Suprapubic skin (tissue), 4 donors: ENCODE measurements at regions not wholly inside any gene's neighbourhood (a gene's known extent, or its start where the extent isn't known, plus 50 kb on each side); places are given as distances from the start of the nearest gene placed in this dataset.

Experiments
- DNase-seq, 2 donors: peaks; one replicate each; pipeline ENCODE4 v3.0.0-alpha.2; 2019; ENCODE audit warnings: low spot score in 2 of 2
- H3K27ac ChIP-seq: fragments of 200-600 bp; sonication (generic); one replicate; pipeline ENCODE4 v1.5.1; 2019
- H3K27me3 ChIP-seq: fragments of 200-600 bp; sonication (generic); one replicate; pipeline ENCODE4 v1.5.1; 2019
- H3K36me3 ChIP-seq: fragments of 200-600 bp; sonication (generic); one replicate; pipeline ENCODE4 v1.5.1; 2019
- H3K4me1 ChIP-seq: fragments of 200-600 bp; sonication (generic); one replicate; pipeline ENCODE4 v1.5.1; 2019
- H3K4me3 ChIP-seq: fragments of 200-600 bp; sonication (generic); one replicate; pipeline ENCODE4 v1.5.1; 2019; ENCODE audit warnings: mild to moderate bottlenecking
- H3K9me3 ChIP-seq: fragments of 200-600 bp; sonication (generic); one replicate; pipeline ENCODE4 v1.5.1; 2019
- EP300 ChIP-seq: sonication (generic); formaldehyde crosslinking; IDR thresholded peaks from one replicate; pipeline ENCODE4 v1.6.1; 2017; ENCODE audit warnings: antibody characterized with exemption
- POLR2A ChIP-seq, 2 donors: fragments of 450-650 bp; IDR thresholded peaks; one replicate each; pipeline ENCODE4 v1.6.1; 2017; ENCODE audit warnings: antibody characterized with exemption in 2 of 2, mild to moderate bottlenecking in 2 of 2, moderate library complexity in 2 of 2
- POLR2AphosphoS5 ChIP-seq, 3 donors: sonication (generic); formaldehyde crosslinking; IDR thresholded peaks; one replicate each; pipeline ENCODE4 v1.6.1; 2017; ENCODE audit warnings: antibody characterized with exemption in 3 of 3
- WGBS: methylation state at CpG from one replicate; pipeline ENCODE4 v1.1.5; 2018; 5-methylcytosine and 5-hydroxymethylcytosine counted together
- TF ChIP-seq, protein P1 (sequence below), 2 donors: fragments of 200-600 bp in 1 of 2; fragments of 450-650 bp in 1 of 2; sonication (generic) in 1 of 2; IDR thresholded peaks; one replicate each; pipeline ENCODE4 v1.5.1; 2016 to 2019; ENCODE audit warnings: antibody characterized with exemption in 2 of 2, mild to moderate bottlenecking in 1 of 2, moderate library complexity in 1 of 2

- H3K9me3 ChIP-seq: no peaks in the 10 kb centered on the region
- H3K4me3 ChIP-seq: peak overlapping the region; percentile 99
- H3K4me1 ChIP-seq: peaks cover 47% of the 10 kb centered on the region
- no peaks in the 10 kb centered on the region for H3K27me3 ChIP-seq
- peak overlapping the region; percentile 100 for H3K27ac ChIP-seq
- no peak for DNase-seq
- 49% methylated on average over 6 of the region's 6 CpGs for WGBS
- TF ChIP-seq POLR2A (IDR thresholded peaks at IDR 0.05) (no peak), EP300 (no peak), POLR2AphosphoS5 (IDR thresholded peaks at IDR 0.05) (no peak)
- TF ChIP-seq, protein P1, sequence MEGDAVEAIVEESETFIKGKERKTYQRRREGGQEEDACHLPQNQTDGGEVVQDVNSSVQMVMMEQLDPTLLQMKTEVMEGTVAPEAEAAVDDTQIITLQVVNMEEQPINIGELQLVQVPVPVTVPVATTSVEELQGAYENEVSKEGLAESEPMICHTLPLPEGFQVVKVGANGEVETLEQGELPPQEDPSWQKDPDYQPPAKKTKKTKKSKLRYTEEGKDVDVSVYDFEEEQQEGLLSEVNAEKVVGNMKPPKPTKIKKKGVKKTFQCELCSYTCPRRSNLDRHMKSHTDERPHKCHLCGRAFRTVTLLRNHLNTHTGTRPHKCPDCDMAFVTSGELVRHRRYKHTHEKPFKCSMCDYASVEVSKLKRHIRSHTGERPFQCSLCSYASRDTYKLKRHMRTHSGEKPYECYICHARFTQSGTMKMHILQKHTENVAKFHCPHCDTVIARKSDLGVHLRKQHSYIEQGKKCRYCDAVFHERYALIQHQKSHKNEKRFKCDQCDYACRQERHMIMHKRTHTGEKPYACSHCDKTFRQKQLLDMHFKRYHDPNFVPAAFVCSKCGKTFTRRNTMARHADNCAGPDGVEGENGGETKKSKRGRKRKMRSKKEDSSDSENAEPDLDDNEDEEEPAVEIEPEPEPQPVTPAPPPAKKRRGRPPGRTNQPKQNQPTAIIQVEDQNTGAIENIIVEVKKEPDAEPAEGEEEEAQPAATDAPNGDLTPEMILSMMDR (IDR thresholded peaks at IDR 0.05): no peak
- H3K36me3 ChIP-seq: no peaks in the 10 kb centered on the region
These were observed 218.5 kb upstream of the MKLN1 start for GRCh38 chr7:131109011-131109758.

DNA sequence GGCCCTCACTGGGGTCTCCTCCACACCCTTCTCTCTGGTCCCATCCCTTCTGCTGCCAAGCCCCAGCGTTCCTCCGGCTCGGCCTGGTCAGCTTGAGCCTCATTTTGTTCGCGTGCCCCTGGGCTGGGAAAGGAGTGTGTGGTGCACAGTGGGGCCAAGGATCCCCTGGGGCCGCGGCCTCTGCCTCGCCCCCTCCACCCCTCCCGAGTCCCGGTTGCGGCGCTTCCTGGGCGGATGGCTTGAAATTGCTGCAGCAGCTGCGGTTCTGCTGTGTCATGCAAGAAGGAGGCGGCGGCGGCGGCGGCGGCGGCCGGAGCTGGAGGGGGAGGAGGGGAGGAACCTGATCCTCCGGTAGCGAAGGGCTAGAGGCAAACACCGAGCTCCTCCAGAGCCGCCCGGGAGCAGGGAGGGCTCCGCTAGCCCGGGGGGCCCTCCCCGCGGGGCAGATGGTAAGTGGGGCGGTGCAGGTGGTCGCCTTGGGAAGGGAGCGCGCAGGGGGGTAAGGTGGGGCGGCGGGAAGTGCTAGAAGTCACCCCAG is 217.8 kb upstream of the MKLN1 start:
- under 1% methylated on average over 11 of the region's 37 CpGs for WGBS

GRCh38 chr7:131110297-131111080 is 217.2 kb upstream of the MKLN1 start:
- DNase-seq: no peak
- Histone ChIP-seq H3K36me3 (no peaks in the 10 kb centered on the region), H3K4me3 (peak overlapping the region; percentile 99), H3K27me3 (no peaks in the 10 kb centered on the region), H3K9me3 (no peaks in the 10 kb centered on the region), H3K4me1 (peaks cover 37% of the 10 kb centered on the region), H3K27ac (peak overlapping the region; percentile 100)
- WGBS: 12% methylated on average over 12 of the region's 12 CpGs
- TF ChIP-seq, protein P1 (IDR thresholded peaks at IDR 0.05): no peak
- TF ChIP-seq POLR2AphosphoS5 (IDR thresholded peaks at IDR 0.05) (no peak), POLR2A (IDR thresholded peaks at IDR 0.05) (no peak), EP300 (no peak)

More for the DNA sequence above, 217.8 kb upstream of the MKLN1 start:
- TF ChIP-seq POLR2AphosphoS5 (IDR thresholded peaks at IDR 0.05): peak; percentile 4 to 86 (median 77)
- TF ChIP-seq, protein P1 (IDR thresholded peaks at IDR 0.05): no peak
- TF ChIP-seq EP300: no peak
- peak; percentile 9 to 68 for TF ChIP-seq POLR2A (IDR thresholded peaks at IDR 0.05)
- no peaks in the 10 kb centered on the region for H3K9me3 ChIP-seq
- peaks cover 44% of the 10 kb centered on the region for H3K4me1 ChIP-seq
- no peaks in the 10 kb centered on the region for H3K36me3 ChIP-seq
- H3K27me3 ChIP-seq: no peaks in the 10 kb centered on the region
- peak; percentile 94 for DNase-seq
- peak overlapping the region; percentile 99 for H3K4me3 ChIP-seq
- H3K27ac ChIP-seq: peak overlapping the region; percentile 100

DNA sequence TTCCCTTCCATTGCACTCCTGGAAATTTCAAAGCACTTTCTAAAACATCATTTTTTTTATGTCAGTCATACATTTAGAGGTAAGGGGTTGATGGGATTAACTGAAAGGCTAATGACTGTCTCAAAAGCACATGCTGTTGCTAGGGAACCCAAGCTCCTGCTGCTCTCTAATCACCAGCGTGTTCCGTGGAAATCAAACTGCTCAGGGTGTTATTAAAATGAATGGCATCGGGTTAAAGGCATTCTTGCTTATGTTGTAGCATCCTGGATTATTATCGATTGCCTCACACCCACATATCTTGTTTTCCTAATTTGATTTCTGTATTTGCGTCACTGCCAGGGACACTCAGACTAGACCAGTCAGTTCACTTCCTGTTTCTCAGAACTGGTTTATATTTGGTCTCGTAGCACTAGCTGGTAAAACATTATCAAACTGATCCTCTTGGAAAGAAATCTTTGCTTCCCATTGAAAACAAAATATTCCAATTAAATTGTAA is 216.5 kb upstream of the MKLN1 start:
- Histone ChIP-seq H3K4me1 (peaks cover 36% of the 10 kb centered on the region), H3K4me3 (peak overlapping the region; percentile 99), H3K36me3 (no peaks in the 10 kb centered on the region), H3K9me3 (no peaks in the 10 kb centered on the region), H3K27me3 (no peaks in the 10 kb centered on the region), H3K27ac (peak overlapping the region; percentile 100)
- TF ChIP-seq POLR2A (IDR thresholded peaks at IDR 0.05) (peak in 1 of 2 donors; percentile 66), EP300 (no peak), POLR2AphosphoS5 (IDR thresholded peaks at IDR 0.05) (peak; percentile 57 to 92 (median 73))
- WGBS: 3% methylated on average over 6 of the region's 6 CpGs
- no peak for DNase-seq

DNA sequence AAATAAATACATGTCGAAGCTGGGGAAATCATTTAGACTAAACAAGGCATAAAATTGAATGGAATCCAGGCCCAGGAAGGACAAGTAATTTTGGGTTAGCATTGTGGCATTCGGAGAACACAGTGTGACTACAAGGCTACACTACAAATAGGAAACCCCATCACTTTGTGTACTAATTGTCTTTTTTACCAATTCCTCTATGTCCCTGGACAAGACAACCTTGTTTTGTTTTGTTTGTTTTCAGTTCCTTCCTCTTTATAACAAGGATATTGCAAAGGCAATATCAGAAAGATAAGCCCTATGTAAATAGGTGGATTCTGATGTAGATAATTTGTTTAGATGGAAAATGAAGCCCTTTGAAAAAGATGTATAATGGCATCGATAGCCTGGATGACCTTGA is 215.9 kb upstream of the MKLN1 start:
- Histone ChIP-seq H3K27ac (no peak overlapping the region), H3K4me3 (no peak overlapping the region), H3K27me3 (no peaks in the 10 kb centered on the region), H3K36me3 (no peaks in the 10 kb centered on the region), H3K4me1 (peaks cover 36% of the 10 kb centered on the region), H3K9me3 (no peaks in the 10 kb centered on the region)
- 84% methylated on average over 3 of the region's 3 CpGs for WGBS
- TF ChIP-seq EP300 (no peak), POLR2AphosphoS5 (IDR thresholded peaks at IDR 0.05) (no peak), POLR2A (IDR thresholded peaks at IDR 0.05) (no peak)
- TF ChIP-seq, protein P1 (IDR thresholded peaks at IDR 0.05): no peak
- no peak for DNase-seq
